NCI-H1105 (cell line): ENCODE measurements at regions not wholly inside any gene's neighbourhood (a gene's known extent, or its start where the extent isn't known, plus 50 kb on each side); places are given as distances from the start of the nearest gene placed in this dataset.
A peak's percentile ranks its signal among the peaks of the same experiment; 100 is the strongest.

Source experiments
- DNase-seq: peaks from one replicate; lab custom pipeline; 2025; lab: John Stamatoyannopoulos, UW

GRCh38 chr1:218139761-218140160 lies 145.3 kb upstream of the RRP15 start:
- DNase-seq: no peak

DNA sequence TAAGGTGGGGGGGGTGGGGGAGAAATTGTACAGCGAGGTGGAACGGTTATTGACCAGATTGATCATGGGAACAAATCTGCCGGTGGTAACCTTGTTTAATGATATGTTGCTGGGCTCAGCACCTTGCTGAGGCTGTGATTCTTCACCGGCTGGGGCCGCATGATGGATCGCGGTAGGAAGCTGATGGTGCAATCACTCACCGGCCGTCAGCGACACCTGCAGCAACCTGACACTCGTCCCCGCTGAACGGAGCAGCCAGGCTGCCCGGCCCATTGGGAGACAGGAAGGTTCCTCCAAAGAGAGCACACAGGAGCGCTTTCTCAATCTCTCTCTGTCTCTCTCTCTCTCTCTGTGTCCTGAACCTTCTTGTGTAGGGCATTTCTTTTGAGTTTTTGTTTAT lies 128.5 kb upstream of the RRP15 start:
- no peak for DNase-seq

DNA sequence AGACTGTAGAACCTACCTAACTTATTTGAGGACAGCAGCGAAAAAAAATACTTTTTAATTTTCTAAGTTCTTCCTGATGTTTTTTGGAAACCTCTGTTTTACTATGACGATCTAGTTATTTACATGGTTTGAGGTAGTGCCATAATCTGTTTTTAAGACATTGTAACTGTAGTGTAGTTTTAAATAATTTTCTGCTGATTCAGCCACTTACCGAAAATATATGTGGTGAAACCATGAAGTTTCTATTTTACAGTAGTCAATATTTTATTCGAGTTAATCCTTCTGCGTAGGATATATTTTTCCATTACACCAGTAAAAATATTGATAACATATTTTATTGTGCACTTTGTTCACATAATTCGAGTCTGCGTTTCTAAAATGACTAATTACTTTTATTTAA lies 121.7 kb upstream of the RRP15 start:
- no peak for DNase-seq

DNA sequence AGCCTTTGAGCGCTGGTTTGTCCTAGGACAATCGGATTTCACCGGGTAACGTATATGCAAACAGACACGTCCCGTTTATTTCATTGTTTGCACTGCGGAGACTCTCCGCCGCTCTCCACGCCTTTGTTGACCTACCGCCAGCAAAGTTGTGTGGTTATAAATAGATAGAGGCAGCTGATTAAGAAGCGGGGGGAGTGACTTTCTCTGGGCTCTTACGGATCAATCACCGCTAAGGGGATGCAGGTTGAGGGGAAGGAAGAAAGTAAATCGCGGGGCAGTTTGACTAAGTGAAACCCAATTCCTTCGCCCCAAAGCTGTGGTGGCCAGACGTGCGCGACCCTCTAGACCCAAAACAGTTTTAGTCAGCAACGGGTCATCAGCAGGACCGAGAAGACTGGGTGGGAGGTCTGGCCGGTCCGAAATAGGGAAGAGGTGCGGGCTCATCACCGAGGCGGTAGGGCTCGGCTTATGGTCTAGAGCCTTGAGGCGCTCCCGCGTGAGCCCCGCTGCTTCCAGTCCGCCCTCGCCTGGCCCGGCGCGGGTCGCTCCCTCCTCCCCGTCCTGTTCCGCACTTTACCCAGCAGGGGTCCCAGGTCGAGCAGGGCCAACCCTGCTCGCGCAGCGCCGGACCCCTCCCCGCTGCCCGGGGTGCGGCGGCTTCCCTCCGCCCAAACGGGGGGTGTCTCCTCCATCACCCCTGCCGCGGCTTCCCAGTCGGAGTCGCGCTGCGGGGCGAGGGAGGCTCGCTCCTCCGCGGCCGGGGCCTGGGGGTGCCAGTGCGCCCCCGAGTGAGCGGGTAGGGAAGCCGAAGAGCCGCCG lies 120.8 kb upstream of the RRP15 start:
- peak; percentile 61 for DNase-seq

DNA sequence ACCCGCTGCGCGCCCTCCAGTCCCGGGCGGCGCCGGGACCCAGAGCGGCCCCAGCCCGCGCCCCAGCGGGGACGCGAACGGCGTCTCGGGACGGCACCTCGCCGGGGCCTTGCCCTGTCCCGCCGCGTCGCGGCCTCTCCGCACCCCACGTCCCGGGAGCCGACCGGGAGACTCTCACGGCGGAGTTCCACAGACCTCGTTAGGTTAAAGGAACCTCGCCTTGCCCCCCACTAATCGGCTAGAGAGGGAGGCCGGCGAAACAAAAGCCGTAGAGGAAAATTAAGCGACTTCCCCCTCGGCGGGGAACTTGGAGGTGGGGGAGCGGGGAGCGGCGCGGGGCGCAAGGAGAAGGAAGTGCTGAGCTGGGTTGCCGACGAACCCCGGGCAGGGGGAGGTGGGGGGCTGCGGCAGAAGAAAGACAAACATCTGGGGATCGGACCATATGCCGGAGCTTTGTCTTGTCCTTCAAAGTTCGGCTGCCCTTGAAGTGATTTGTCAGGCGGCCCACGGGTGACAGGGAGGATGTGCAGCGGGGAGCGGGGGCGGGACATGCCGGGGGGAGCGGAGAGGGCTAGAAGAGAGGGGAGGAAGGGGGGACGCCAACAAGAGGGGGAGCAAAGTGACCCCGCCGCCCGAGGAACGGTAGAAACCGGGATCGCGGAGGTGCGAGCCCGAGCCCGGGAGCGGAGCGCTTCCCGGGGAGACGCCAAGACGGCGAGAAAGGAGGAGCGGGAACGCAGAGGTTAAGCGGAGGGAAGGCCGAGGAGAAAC lies 120.0 kb upstream of the RRP15 start:
- peak; percentile 59 for DNase-seq

GRCh38 chr1:218165701-218166114 lies 119.4 kb upstream of the RRP15 start:
- DNase-seq: peak; percentile 59

GRCh38 chr1:218166268-218166945 lies 118.7 kb upstream of the RRP15 start:
- DNase-seq: no peak

DNA sequence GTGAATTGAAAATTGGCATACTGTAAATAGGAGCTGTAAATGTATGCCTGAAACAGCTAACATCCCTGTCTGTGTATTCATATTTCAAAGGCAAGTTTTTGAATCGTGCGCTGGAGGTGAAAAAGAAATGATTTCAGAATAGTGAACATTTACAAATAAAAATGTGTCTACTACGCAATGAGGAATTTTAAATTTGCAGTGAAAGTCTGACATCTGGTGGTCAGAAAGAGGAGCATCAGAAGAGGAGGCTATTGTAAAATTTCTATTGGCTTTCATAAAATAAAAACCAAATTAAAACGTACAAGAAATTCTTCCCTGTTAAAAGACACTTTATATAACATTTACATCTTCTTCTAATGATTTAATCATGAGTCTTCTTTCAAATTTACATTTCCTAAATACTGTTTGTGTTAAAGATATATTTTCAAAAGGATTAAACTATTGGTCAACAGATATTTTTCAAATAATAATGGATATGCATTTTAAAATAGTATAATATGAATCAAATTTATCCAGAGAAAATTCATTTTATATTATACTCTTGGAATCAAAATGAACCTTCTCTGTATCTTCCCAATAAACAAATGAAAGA lies 113.7 kb upstream of the RRP15 start:
- DNase-seq: peak; percentile 14

GRCh38 chr1:218182455-218182854 lies 102.6 kb upstream of the RRP15 start:
- no peak for DNase-seq

DNA sequence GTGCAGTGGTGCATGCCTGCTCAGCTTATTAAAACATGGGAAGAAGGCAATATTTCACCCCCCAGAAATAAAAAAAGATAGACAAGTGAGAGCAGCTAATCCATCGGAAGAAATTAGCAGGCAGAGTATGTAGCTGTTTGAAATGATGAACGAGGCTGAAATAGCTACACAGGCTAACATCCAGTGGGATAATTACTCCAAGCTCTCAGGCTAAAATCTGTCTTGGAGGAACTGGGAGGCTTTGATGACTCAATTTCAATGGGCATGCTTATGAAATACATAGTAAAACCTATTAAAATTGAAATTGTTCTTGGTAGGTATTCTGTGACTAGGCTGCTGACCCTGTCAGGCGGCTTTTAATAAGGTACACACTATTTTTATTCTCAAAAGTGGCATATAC lies 84.1 kb upstream of the RRP15 start:
- no peak for DNase-seq

GRCh38 chr1:218201601-218202000 lies 83.5 kb upstream of the RRP15 start:
- DNase-seq: no peak

DNA sequence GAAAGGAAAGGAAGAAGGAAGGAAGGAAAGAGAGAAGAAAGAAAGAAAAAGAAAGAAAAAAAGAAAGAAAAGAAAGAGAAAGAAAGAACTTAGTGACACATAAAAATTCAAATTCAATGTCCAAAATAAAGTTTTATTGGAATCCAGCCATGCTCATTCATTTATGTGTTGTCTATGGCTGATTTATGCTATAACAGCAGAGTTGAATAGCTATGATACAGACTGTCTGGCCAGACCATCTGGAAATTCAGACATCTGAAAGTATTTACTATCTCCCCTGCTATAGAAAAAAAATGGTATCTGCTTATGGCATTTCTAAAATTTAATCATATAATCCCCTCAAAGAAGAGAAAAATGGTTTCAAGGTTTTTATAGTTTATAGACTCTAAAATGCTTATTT lies 79.4 kb upstream of the RRP15 start:
- no peak for DNase-seq

DNA sequence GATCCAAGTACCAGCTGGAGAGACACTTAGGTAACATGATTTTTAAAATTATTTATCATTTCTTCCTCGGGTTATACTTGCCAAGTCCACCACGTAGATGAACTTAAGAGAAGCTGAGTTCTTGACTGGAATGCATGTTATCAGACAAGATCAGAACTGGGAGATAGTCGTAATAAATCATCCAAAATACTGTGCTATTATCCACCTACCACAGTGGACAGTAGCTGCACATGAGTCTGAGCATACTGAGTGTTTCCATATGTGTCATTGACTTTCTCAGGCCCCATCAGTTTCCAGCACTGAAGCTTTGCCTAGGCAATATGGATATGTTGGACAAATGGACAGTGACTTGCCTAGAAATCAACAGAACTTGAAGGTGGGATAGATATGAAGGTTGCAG lies 77.9 kb upstream of the RRP15 start:
- no peak for DNase-seq

DNA sequence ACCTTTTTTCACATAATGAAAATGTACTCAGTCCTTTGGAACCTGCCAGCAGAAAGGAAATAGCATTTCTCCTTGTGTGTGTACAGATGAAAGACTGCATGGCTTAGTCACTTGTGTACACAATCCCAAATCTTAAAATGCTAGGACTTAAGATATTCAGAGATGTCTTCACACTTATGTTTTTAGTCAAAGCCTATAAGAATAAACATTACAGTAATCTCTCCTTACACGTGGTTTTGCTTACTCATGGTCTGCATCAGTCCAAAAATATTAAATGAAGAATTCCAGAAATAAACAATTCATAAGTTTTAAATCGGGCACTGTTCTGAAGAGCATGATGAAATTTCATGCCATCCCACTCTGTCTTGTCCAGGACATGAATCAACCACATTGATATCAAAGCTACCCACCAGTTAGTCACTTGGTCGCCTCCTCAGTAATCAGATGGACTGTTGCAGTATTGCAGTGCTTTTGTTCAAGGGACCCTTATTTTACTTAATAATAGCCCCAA lies 75.7 kb upstream of the RRP15 start:
- DNase-seq: no peak

DNA sequence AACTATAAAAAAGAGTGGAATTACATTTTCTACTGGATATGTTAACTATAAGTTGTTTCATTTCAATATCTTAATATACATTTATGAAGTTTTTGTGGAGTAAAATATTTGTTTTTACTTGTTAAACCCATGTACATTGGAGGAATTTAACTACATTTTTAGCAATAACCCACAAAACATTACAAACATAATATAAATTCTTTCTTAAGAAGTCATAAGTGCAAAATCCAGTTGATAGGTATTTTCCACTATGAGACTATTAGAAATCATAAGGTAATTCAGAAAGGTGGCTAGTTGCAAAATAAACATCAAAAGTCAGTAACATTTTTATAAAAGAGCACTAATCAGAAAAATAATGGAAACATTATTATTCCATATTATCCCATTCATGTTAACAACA lies 73.9 kb upstream of the RRP15 start:
- DNase-seq: no peak

DNA sequence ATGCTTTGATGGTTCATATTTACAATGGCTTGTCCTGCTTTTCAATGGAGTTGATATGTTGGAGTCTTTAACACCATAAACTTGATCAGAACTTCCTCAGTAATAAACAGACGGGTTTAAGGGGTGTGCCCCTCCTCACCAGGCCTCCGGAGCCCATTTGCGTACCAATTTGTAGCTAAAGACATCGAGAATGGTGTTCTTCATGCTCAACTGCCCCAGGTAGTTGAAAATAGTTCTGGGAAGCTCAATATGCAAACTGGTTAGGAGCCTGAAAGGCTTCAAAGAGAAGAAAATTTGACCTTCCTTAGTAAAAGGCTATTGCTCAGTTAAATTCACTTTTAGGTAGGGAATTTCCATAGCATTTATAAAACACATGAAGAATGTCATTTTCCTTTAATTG lies 68.1 kb upstream of the RRP15 start:
- DNase-seq: no peak

- no peak for DNase-seq
These were observed 65.6 kb upstream of the RRP15 start for GRCh38 chr1:218219460-218219859.

GRCh38 chr1:218224101-218224500 lies 61.0 kb upstream of the RRP15 start:
- DNase-seq: no peak

DNA sequence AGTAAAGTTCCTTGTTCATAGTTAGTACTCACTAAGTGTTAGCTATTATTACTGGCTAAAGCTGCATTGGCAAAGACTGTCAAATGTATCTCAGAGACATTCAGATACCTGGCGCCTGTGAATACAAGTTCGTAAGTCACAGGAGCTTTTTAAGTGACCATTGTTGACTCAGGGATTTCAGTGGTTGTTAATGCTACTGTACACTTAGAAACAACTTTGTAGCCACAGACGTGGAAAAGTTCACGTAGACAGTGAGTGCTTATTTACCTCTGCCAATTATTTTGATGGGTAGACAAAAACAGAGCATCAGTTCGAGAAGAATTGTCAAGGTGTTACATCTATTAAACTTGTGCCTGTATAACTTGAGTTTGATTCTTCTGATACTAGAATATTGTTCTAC lies 59.1 kb upstream of the RRP15 start:
- no peak for DNase-seq
